ENCODE measurements at regions not wholly inside any gene's neighbourhood (a gene's known extent, or its start where the extent isn't known, plus 50 kb on each side); places are given as distances from the start of the nearest gene placed in this dataset.

- DNase-seq: no peak
- in situ Hi-C loops (cut with HindIII; ENCODE audit: low pct_ligation_motif_present, low pct_unique_long_range_greater_than_20kb, low sequenced_read_pairs): no loop called here
Observed at GRCh38 chr18:27778925-27779324, 398.0 kb downstream of the CDH2 start.

GRCh38 chr18:27778441-27778840, 398.5 kb downstream of the CDH2 start:
- DNase-seq: peak; percentile 22

GRCh38 chr18:27772081-27772480, 404.8 kb downstream of the CDH2 start:
- DNase-seq: no peak
- in situ Hi-C loops (cut with HindIII; ENCODE audit: low pct_ligation_motif_present, low pct_unique_long_range_greater_than_20kb, low sequenced_read_pairs): no loop called here

More at GRCh38 chr18:27778441-27778840, 398.5 kb downstream of the CDH2 start:
- in situ Hi-C loops (cut with HindIII; ENCODE audit: low pct_ligation_motif_present, low pct_unique_long_range_greater_than_20kb, low sequenced_read_pairs): no loop called here

- in situ Hi-C loops (cut with HindIII; ENCODE audit: low pct_ligation_motif_present, low pct_unique_long_range_greater_than_20kb, low sequenced_read_pairs): no loop called here
Observed at GRCh38 chr18:27771571-27771970, 405.4 kb downstream of the CDH2 start.

GRCh38 chr18:27769152-27769551, 407.8 kb downstream of the CDH2 start:
- in situ Hi-C loops (cut with HindIII; ENCODE audit: low pct_ligation_motif_present, low pct_unique_long_range_greater_than_20kb, low sequenced_read_pairs): no loop called here
- no peak for DNase-seq

More at GRCh38 chr18:27771571-27771970, 405.4 kb downstream of the CDH2 start:
- no peak for DNase-seq

GRCh38 chr18:27763936-27764335, 413.0 kb downstream of the CDH2 start:
- in situ Hi-C loops (cut with HindIII; ENCODE audit: low pct_ligation_motif_present, low pct_unique_long_range_greater_than_20kb, low sequenced_read_pairs): no loop called here
- no peak for DNase-seq

GRCh38 chr18:27763341-27763740, 413.6 kb downstream of the CDH2 start:
- no peak for DNase-seq
- in situ Hi-C loops (cut with HindIII; ENCODE audit: low pct_ligation_motif_present, low pct_unique_long_range_greater_than_20kb, low sequenced_read_pairs): no loop called here

- no peak for DNase-seq
- in situ Hi-C loops (cut with HindIII; ENCODE audit: low pct_ligation_motif_present, low pct_unique_long_range_greater_than_20kb, low sequenced_read_pairs): no loop called here
Observed at GRCh38 chr18:27762054-27762453, 414.9 kb downstream of the CDH2 start.

GRCh38 chr18:27752944-27753343, 424.0 kb downstream of the CDH2 start:
- DNase-seq: no peak
- in situ Hi-C loops (cut with HindIII; ENCODE audit: low pct_ligation_motif_present, low pct_unique_long_range_greater_than_20kb, low sequenced_read_pairs): no loop called here

- in situ Hi-C loops (cut with HindIII; ENCODE audit: low pct_ligation_motif_present, low pct_unique_long_range_greater_than_20kb, low sequenced_read_pairs): no loop called here
- DNase-seq: no peak
Observed at GRCh38 chr18:27750923-27751322, 426.0 kb downstream of the CDH2 start.

- DNase-seq: peak; percentile 73
- in situ Hi-C loops (cut with HindIII; ENCODE audit: low pct_ligation_motif_present, low pct_unique_long_range_greater_than_20kb, low sequenced_read_pairs): no loop called here
Observed at GRCh38 chr18:27750014-27750413, 426.9 kb downstream of the CDH2 start.

- in situ Hi-C loops (cut with HindIII; ENCODE audit: low pct_ligation_motif_present, low pct_unique_long_range_greater_than_20kb, low sequenced_read_pairs): no loop called here
- DNase-seq: no peak
Observed at GRCh38 chr18:27749194-27749593, 427.7 kb downstream of the CDH2 start.

- DNase-seq: no peak
- in situ Hi-C loops (cut with HindIII; ENCODE audit: low pct_ligation_motif_present, low pct_unique_long_range_greater_than_20kb, low sequenced_read_pairs): no loop called here
Observed at GRCh38 chr18:27746241-27746640, 430.7 kb downstream of the CDH2 start.

GRCh38 chr18:27735117-27735516, 441.8 kb downstream of the CDH2 start:
- in situ Hi-C loops (cut with HindIII; ENCODE audit: low pct_ligation_motif_present, low pct_unique_long_range_greater_than_20kb, low sequenced_read_pairs): no loop called here
- DNase-seq: no peak

- in situ Hi-C loops (cut with HindIII; ENCODE audit: low pct_ligation_motif_present, low pct_unique_long_range_greater_than_20kb, low sequenced_read_pairs): no loop called here
- no peak for DNase-seq
Observed at GRCh38 chr18:27731211-27731610, 445.7 kb downstream of the CDH2 start.

- in situ Hi-C loops (cut with HindIII; ENCODE audit: low pct_ligation_motif_present, low pct_unique_long_range_greater_than_20kb, low sequenced_read_pairs): no loop called here
- no peak for DNase-seq
Observed at GRCh38 chr18:27728659-27729058, 448.3 kb downstream of the CDH2 start.

- in situ Hi-C loops (cut with HindIII; ENCODE audit: low pct_ligation_motif_present, low pct_unique_long_range_greater_than_20kb, low sequenced_read_pairs): no loop called here
- no peak for DNase-seq
Observed at GRCh38 chr18:27724362-27724761, 452.6 kb downstream of the CDH2 start.

GRCh38 chr18:27723168-27723567, 453.8 kb downstream of the CDH2 start:
- no peak for DNase-seq
- in situ Hi-C loops (cut with HindIII; ENCODE audit: low pct_ligation_motif_present, low pct_unique_long_range_greater_than_20kb, low sequenced_read_pairs): no loop called here

GRCh38 chr18:27719680-27720079, 457.2 kb downstream of the CDH2 start:
- no peak for DNase-seq
- in situ Hi-C loops (cut with HindIII; ENCODE audit: low pct_ligation_motif_present, low pct_unique_long_range_greater_than_20kb, low sequenced_read_pairs): no loop called here

GRCh38 chr18:27717816-27718215, 459.1 kb downstream of the CDH2 start:
- in situ Hi-C loops (cut with HindIII; ENCODE audit: low pct_ligation_motif_present, low pct_unique_long_range_greater_than_20kb, low sequenced_read_pairs): no loop called here

GRCh38 chr18:27717250-27717649, 459.7 kb downstream of the CDH2 start:
- in situ Hi-C loops (cut with HindIII; ENCODE audit: low pct_ligation_motif_present, low pct_unique_long_range_greater_than_20kb, low sequenced_read_pairs): no loop called here
- no peak for DNase-seq

More at GRCh38 chr18:27717816-27718215, 459.1 kb downstream of the CDH2 start:
- no peak for DNase-seq

All from ACHN (cell line).